Chondrocyte (in vitro differentiated cells): ENCODE measurements at regions not wholly inside any gene's neighbourhood (a gene's known extent, or its start where the extent isn't known, plus 50 kb on each side); places are given as distances from the start of the nearest gene placed in this dataset.

Experiments
- DNase-seq: peaks from one replicate; pipeline ENCODE4 v3.0.0; 2021; ENCODE audit warnings: mixed read lengths, low spot score
- H3K27ac Mint-ChIP-seq: one replicate; pipeline ENCODE4 v1.8.0; 2021; ENCODE audit warnings: mild to moderate bottlenecking, moderate library complexity, mixed read lengths; ENCODE audit not compliant: unreplicated experiment
- H3K27me3 Mint-ChIP-seq: 2 replicates; pipeline ENCODE4 v1.8.0; 2021; ENCODE audit warnings: low read depth, mixed read lengths
- H3K36me3 Mint-ChIP-seq: 2 replicates; pipeline ENCODE4 v1.8.0; 2021; ENCODE audit warnings: low read depth, mixed read lengths
- H3K4me1 Mint-ChIP-seq: 2 replicates; pipeline ENCODE4 v1.8.0; 2021; ENCODE audit warnings: low read depth, mild to moderate bottlenecking, mixed read lengths
- H3K4me3 Mint-ChIP-seq: one replicate; pipeline ENCODE4 v1.8.0; 2021; ENCODE audit warnings: mild to moderate bottlenecking, moderate library complexity, mixed read lengths; ENCODE audit not compliant: unreplicated experiment
- H3K9me3 Mint-ChIP-seq: 2 replicates; pipeline ENCODE4 v1.8.0; 2021; ENCODE audit warnings: low read depth, mixed read lengths
- TF ChIP-seq, protein P1 (sequence below): fragments of 200-600 bp; sonication (generic); IDR thresholded peaks from 2 replicates; pipeline ENCODE4 v1.5.0; 2021; ENCODE audit warnings: antibody characterized with exemption, mild to moderate bottlenecking, moderate library complexity

DNA sequence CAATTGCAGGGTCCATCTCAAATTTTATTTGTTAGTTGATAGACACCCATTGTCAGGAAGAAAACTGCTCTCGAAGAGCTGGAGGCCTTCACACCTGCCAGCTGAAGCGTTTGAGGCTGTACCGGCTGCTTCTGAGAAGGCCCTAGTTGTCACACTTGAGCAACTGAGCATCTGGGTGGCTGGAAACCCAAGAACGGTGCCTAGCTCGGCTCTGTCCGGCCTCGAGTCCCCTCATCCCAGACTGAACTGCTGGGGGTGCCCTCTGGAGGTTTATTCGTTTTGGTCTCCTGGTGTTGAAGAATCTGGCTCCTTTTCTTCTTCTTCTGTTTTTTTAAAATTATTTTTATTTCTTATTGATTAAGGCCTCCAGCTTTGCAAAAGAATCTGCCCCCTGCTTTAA is 59.3 kb upstream of the EXOC6 start:
- TF ChIP-seq, protein P1, sequence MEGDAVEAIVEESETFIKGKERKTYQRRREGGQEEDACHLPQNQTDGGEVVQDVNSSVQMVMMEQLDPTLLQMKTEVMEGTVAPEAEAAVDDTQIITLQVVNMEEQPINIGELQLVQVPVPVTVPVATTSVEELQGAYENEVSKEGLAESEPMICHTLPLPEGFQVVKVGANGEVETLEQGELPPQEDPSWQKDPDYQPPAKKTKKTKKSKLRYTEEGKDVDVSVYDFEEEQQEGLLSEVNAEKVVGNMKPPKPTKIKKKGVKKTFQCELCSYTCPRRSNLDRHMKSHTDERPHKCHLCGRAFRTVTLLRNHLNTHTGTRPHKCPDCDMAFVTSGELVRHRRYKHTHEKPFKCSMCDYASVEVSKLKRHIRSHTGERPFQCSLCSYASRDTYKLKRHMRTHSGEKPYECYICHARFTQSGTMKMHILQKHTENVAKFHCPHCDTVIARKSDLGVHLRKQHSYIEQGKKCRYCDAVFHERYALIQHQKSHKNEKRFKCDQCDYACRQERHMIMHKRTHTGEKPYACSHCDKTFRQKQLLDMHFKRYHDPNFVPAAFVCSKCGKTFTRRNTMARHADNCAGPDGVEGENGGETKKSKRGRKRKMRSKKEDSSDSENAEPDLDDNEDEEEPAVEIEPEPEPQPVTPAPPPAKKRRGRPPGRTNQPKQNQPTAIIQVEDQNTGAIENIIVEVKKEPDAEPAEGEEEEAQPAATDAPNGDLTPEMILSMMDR = no peak
- H3K27me3 Mint-ChIP-seq = peaks cover 13% of the 10 kb centered on the region
- no peaks in the 10 kb centered on the region for H3K36me3 Mint-ChIP-seq
- H3K4me3 Mint-ChIP-seq = no peak overlapping the region
- no peak for DNase-seq
- H3K27ac Mint-ChIP-seq = no peak overlapping the region
- no peaks in the 10 kb centered on the region for H3K9me3 Mint-ChIP-seq
- no peaks in the 10 kb centered on the region for H3K4me1 Mint-ChIP-seq

DNA sequence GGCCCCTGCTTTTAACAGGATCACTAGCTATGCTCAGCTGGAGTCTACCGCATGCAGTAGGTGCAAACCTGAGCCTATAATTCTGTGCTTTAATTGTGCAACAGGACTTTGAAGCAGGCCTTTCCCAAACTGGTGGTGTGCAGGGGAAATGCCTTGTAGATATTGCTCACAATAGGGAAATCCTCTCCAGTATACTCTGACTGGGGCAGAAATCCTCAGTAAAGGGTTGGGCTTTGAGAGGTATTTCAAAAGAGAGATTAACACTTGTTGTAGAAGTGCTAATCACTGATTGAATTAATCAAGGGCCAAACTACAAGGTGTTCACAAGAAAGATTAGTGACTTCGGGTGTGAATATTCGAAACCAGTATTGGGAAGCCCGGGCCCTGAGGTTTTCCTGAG is 58.5 kb upstream of the EXOC6 start:
- H3K9me3 Mint-ChIP-seq = no peaks in the 10 kb centered on the region
- DNase-seq = no peak
- H3K27me3 Mint-ChIP-seq = peaks cover 13% of the 10 kb centered on the region
- no peak overlapping the region for H3K27ac Mint-ChIP-seq
- H3K36me3 Mint-ChIP-seq = no peaks in the 10 kb centered on the region
- no peaks in the 10 kb centered on the region for H3K4me1 Mint-ChIP-seq
- TF ChIP-seq, protein P1 = no peak
- H3K4me3 Mint-ChIP-seq = no peak overlapping the region

DNA sequence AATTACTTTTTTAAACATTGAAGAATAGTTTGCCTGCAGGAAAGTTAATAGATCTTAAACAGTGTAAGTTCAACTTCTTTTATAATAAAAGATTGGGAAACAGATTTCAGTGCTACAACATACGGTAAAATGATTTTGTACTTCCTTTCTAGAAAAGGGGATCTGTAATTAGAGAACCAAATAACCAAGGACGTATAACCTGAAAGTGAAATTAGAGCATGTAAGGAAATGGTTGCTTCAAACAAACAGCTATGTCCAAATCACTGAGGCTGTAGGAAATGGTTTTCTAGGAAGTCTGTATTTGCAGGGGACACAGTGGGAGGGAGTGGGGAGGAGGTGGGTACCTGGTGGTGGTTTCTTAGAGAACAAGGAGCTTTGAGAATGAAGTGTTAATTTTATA is 57.9 kb upstream of the EXOC6 start:
- TF ChIP-seq, protein P1 = no peak
- no peak overlapping the region for H3K4me3 Mint-ChIP-seq
- DNase-seq = no peak
- no peaks in the 10 kb centered on the region for H3K9me3 Mint-ChIP-seq
- no peak overlapping the region for H3K27ac Mint-ChIP-seq
- peaks cover 10% of the 10 kb centered on the region for H3K27me3 Mint-ChIP-seq
- H3K4me1 Mint-ChIP-seq = no peaks in the 10 kb centered on the region
- no peaks in the 10 kb centered on the region for H3K36me3 Mint-ChIP-seq

DNA sequence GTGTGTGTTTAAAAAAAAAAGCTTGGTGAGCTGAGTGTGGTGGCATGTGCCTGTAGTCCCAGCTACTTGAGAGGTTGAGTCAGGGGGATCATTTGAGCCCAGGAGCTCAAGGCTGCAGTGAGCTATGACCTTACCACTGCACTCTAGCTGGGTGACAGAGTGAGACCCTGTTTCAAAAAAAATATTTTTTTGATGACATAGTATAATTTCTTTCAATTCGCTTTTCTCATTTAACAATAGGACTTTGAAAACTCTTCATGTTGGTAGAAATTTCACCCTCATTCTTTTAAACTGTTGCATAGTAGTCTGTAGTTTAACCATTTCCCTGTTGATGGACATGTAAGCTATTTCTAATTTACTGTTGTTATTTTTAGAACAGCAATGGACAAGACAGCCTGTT is 55.7 kb upstream of the EXOC6 start:
- H3K4me1 Mint-ChIP-seq = no peaks in the 10 kb centered on the region
- DNase-seq = no peak
- H3K36me3 Mint-ChIP-seq = peaks cover 3% of the 10 kb centered on the region
- H3K4me3 Mint-ChIP-seq = no peak overlapping the region
- TF ChIP-seq, protein P1 = no peak
- no peak overlapping the region for H3K27ac Mint-ChIP-seq
- peaks cover 20% of the 10 kb centered on the region for H3K27me3 Mint-ChIP-seq
- peaks cover 13% of the 10 kb centered on the region for H3K9me3 Mint-ChIP-seq
